ENCODE measurements at regions not wholly inside any gene's neighbourhood (a gene's known extent, or its start where the extent isn't known, plus 50 kb on each side); places are given as distances from the start of the nearest gene placed in this dataset.
"Not testable (repeated sequence)": the region's sequence is repeated elsewhere in the genome, so short reads cannot be mapped to it uniquely, and the experiment has no call there.

DNA sequence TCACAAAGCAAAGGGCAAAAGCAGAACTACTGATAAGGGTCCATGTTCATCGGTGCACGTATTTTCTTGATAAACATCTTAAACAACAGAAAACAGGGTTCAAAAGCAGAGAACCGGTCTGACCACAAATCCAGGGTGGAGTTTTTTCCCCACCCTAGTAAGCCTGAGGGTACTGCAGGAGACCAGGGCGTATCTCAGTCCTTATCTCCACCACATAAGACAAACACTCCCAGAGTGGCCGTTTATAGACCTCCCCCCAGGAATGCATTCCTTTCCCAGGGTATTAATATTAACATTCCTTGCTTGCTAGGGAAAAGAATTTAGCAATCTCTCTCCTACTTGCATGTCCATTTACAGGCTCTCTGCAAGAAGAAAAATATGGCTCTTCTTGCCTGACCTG lies 567.9 kb upstream of the HS3ST1 start:
- peak in 1 of 2 experiments; percentile 63; a peak in 1 of 3 replicates for TF ChIP-seq EP300 (IDR thresholded peaks at IDR 0.05; ENCODE audit: borderline replicate concordance in 1 of 2, low read depth in 2 of 2, low read length in 2 of 2)
- not testable (repeated sequence) for H2AFZ ChIP-seq (ENCODE audit: low read length); H2BK120ac ChIP-seq (replicated peaks; ENCODE audit: low read depth, low read length); H3K79me1 ChIP-seq (ENCODE audit: low read depth, low read length); H2AK5ac ChIP-seq (ENCODE audit: low read depth, low read length); H4K91ac ChIP-seq (replicated peaks; ENCODE audit: insufficient read length, low read length); H2BK12ac ChIP-seq (ENCODE audit: low read depth, low read length); H3K56ac ChIP-seq (replicated peaks; ENCODE audit: insufficient read length, low read depth, low read length); H2BK15ac ChIP-seq (ENCODE audit: low read length); H2BK5ac ChIP-seq (ENCODE audit: low read depth, low read length); H3K79me2 ChIP-seq (ENCODE audit: control insufficient read depth in 1 of 2, insufficient read depth in 2 of 2, low read length in 2 of 2); H3K27me3 ChIP-seq (replicated peaks in 1 of 4; ENCODE audit: control insufficient read depth in 3 of 4, extremely low read depth in 1 of 4, insufficient read depth in 3 of 4, low read length in 3 of 4); H4K20me1 ChIP-seq (replicated peaks in 1 of 2; ENCODE audit: control insufficient read depth in 1 of 2, insufficient read depth in 2 of 2, low read length in 2 of 2); H3K23me2 ChIP-seq (ENCODE audit: low read depth, low read length); H3K9ac ChIP-seq (replicated peaks in 1 of 4; ENCODE audit: extremely low read depth in 1 of 4, low read depth in 3 of 4, low read length in 3 of 4); H3K27ac ChIP-seq (ENCODE audit: low read depth, low read length); H3K4ac ChIP-seq (replicated peaks; ENCODE audit: insufficient read length, low read depth, low read length); H3K36me3 ChIP-seq (ENCODE audit: control insufficient read depth in 2 of 4, insufficient read depth in 4 of 4, low read length in 3 of 4); H4K5ac ChIP-seq (ENCODE audit: insufficient read length, low read depth, low read length); H3K14ac ChIP-seq (ENCODE audit: insufficient read length); H3K4me1 ChIP-seq (replicated peaks in 1 of 4; ENCODE audit: control insufficient read depth in 3 of 4, insufficient read depth in 4 of 4, low read length in 3 of 4); DNase-seq (ENCODE audit: low read depth in 1 of 2, low spot score in 2 of 2); H3K4me2 ChIP-seq (ENCODE audit: insufficient read depth in 1 of 2, low read depth in 2 of 2, low read length in 2 of 2); FAIRE-seq; H3K23ac ChIP-seq (ENCODE audit: insufficient read length); H2BK20ac ChIP-seq (ENCODE audit: low read length); H3K18ac ChIP-seq (ENCODE audit: extremely low read depth, low read length); H4K8ac ChIP-seq (ENCODE audit: extremely low read depth, insufficient read depth, low read length); H3K4me3 ChIP-seq (ENCODE audit: extremely low read depth in 1 of 4, insufficient read depth in 2 of 4, low read depth in 3 of 4, low read length in 4 of 4)
- peaks cover 17 to 26% of the 10 kb centered on the region in 2 experiments for H3K9me3 ChIP-seq (ENCODE audit: insufficient read depth in 2 of 2, low read depth in 1 of 2, low read length in 1 of 2)
- WGBS, 2 experiments (ENCODE audit: extremely low coverage in 1 of 2, insufficient coverage in 1 of 2, insufficient read length in 1 of 2, insufficient replicate concordance in 2 of 2, low coverage in 1 of 2, low lambda C conversion rate in 2 of 2, missing lambda C conversion rate in 1 of 2): 98% methylated on average over 5 of the region's 5 CpGs; no CpG with 5 or more reads in 1 of the 2 experiments
- CTCF ChIA-PET (ENCODE audit: partially characterized antibody): interaction anchor here (0.5 kb wide), 1 partner anchor 614 kb away, joined by 3 read pairs; no protein-coding TSS in a partner anchor
- POLR2A ChIA-PET (ENCODE audit: partially characterized antibody): interaction anchor here (0.6 kb wide), 1 partner anchor 23 kb away, joined by 3 read pairs; no protein-coding TSS in a partner anchor
